Neural cell (in vitro differentiated cells): ENCODE measurements at regions not wholly inside any gene's neighbourhood (a gene's known extent, or its start where the extent isn't known, plus 50 kb on each side); places are given as distances from the start of the nearest gene placed in this dataset.

Experiments
- EP300 ChIP-seq: fragments of 450-650 bp; conservative IDR thresholded peaks from 2 replicates; pipeline ENCODE4 v1.6.1; 2014; ENCODE audit warnings: antibody characterized with exemption, mild to moderate bottlenecking, moderate library complexity; ENCODE audit not compliant: poor library complexity, severe bottlenecking
- EZH2 ChIP-seq: fragments of 200-600, 300-800 bp; shearing (Covaris generic), sonication (generic); IDR thresholded peaks from 2 replicates; pipeline ENCODE4 v1.6.1; 2014; ENCODE audit warnings: antibody characterized with exemption, low read length, borderline replicate concordance, mild to moderate bottlenecking; ENCODE audit not compliant: insufficient read depth, poor library complexity, severe bottlenecking
- MXI1 ChIP-seq: fragments of 450-650 bp; conservative IDR thresholded peaks from 2 replicates; pipeline ENCODE4 v1.6.1; 2014; ENCODE audit warnings: antibody characterized with exemption, mild to moderate bottlenecking; ENCODE audit not compliant: poor library complexity, severe bottlenecking
- POLR2AphosphoS5 ChIP-seq: IDR thresholded peaks from 2 replicates; pipeline ENCODE4 v1.6.1; 2012
- RAD21 ChIP-seq: fragments of 450-650 bp; conservative IDR thresholded peaks from 2 replicates; pipeline ENCODE4 v1.6.1; 2014; ENCODE audit warnings: antibody characterized with exemption, mild to moderate bottlenecking, moderate library complexity
- SMC3 ChIP-seq: fragments of 450-650 bp; conservative IDR thresholded peaks from 2 replicates; pipeline ENCODE4 v1.6.1; 2014; ENCODE audit warnings: antibody characterized with exemption, mild to moderate bottlenecking, moderate library complexity; ENCODE audit not compliant: poor library complexity
- TAF1 ChIP-seq: IDR thresholded peaks from 2 replicates; pipeline ENCODE4 v1.6.1; 2012; ENCODE audit warnings: low read depth
- TF ChIP-seq, protein P1 (sequence below): fragments of 450-650 bp; IDR thresholded peaks from 2 replicates; pipeline ENCODE4 v1.5.1; 2014; ENCODE audit warnings: antibody characterized with exemption, mild to moderate bottlenecking, moderate library complexity; ENCODE audit not compliant: poor library complexity, severe bottlenecking
- TF ChIP-seq, protein P2 (sequence below): IDR thresholded peaks from 2 replicates; pipeline ENCODE4 v1.6.1; 2012; ENCODE audit warnings: borderline replicate concordance

DNA sequence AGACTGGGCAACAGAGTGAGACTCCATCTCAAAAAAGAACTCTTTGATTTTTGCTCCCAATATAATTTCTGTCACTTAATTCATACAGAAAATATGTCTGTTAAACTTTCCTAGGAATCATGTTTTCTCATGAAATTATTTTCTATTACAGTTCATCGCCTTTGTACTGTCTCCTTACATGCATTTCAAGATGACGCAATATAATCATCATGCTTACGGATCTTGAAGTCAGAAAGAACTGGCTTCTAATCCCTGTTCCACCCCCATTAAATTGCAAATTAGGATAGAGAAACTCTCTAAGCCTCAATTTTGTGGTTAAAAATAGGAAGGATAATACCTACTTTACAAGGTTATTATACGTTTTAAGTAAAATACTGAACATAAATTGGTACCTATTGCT, 467.6 kb upstream of the SMIM21 start:
- TF ChIP-seq MXI1 (no peak), EP300 (no peak), EZH2 (no peak), POLR2AphosphoS5 (no peak), RAD21 (no peak), TAF1 (no peak), SMC3 (no peak)
- TF ChIP-seq, protein P1, sequence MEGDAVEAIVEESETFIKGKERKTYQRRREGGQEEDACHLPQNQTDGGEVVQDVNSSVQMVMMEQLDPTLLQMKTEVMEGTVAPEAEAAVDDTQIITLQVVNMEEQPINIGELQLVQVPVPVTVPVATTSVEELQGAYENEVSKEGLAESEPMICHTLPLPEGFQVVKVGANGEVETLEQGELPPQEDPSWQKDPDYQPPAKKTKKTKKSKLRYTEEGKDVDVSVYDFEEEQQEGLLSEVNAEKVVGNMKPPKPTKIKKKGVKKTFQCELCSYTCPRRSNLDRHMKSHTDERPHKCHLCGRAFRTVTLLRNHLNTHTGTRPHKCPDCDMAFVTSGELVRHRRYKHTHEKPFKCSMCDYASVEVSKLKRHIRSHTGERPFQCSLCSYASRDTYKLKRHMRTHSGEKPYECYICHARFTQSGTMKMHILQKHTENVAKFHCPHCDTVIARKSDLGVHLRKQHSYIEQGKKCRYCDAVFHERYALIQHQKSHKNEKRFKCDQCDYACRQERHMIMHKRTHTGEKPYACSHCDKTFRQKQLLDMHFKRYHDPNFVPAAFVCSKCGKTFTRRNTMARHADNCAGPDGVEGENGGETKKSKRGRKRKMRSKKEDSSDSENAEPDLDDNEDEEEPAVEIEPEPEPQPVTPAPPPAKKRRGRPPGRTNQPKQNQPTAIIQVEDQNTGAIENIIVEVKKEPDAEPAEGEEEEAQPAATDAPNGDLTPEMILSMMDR, result no peak
- TF ChIP-seq, protein P2, sequence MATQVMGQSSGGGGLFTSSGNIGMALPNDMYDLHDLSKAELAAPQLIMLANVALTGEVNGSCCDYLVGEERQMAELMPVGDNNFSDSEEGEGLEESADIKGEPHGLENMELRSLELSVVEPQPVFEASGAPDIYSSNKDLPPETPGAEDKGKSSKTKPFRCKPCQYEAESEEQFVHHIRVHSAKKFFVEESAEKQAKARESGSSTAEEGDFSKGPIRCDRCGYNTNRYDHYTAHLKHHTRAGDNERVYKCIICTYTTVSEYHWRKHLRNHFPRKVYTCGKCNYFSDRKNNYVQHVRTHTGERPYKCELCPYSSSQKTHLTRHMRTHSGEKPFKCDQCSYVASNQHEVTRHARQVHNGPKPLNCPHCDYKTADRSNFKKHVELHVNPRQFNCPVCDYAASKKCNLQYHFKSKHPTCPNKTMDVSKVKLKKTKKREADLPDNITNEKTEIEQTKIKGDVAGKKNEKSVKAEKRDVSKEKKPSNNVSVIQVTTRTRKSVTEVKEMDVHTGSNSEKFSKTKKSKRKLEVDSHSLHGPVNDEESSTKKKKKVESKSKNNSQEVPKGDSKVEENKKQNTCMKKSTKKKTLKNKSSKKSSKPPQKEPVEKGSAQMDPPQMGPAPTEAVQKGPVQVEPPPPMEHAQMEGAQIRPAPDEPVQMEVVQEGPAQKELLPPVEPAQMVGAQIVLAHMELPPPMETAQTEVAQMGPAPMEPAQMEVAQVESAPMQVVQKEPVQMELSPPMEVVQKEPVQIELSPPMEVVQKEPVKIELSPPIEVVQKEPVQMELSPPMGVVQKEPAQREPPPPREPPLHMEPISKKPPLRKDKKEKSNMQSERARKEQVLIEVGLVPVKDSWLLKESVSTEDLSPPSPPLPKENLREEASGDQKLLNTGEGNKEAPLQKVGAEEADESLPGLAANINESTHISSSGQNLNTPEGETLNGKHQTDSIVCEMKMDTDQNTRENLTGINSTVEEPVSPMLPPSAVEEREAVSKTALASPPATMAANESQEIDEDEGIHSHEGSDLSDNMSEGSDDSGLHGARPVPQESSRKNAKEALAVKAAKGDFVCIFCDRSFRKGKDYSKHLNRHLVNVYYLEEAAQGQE, result no peak
